Left cardiac atrium (tissue), 4 donors: ENCODE measurements at regions not wholly inside any gene's neighbourhood (a gene's known extent, or its start where the extent isn't known, plus 50 kb on each side); places are given as distances from the start of the nearest gene placed in this dataset.
A peak's percentile ranks its signal among the peaks of the same experiment; 100 is the strongest.
"Not testable (repeated sequence)": the region's sequence is repeated elsewhere in the genome, so short reads cannot be mapped to it uniquely, and the experiment has no call there.

Experiments used
- ATAC-seq, 2 donors: fragments of 200-7000 bp; cut with Tn5 transposase; one replicate each; pipeline ENCODE4 v1.9.1; 2020; ENCODE audit warnings: mild to moderate bottlenecking in 2 of 2, moderate library complexity in 2 of 2
- DNase-seq: peaks from one replicate; pipeline ENCODE4 v3.0.0-alpha.2; 2020
- intact Hi-C, 2 donors: fragments of 100-400 bp; cut with DNase I; formaldehyde crosslinking; loops; one replicate each; pipeline versions ENCODE4 v1.14.1 to v1.15.1; 2022 to 2023
- donor health status: DM: no; HTN: yes; CAD: no.
- donor health status: DM: no; HTN: yes; CAD: no; lungs with severe emphysema.
- donor health status: DM: yes; HTN: yes; CAD: no.
- donor health status: Dilated cardiomyopathy.

DNA sequence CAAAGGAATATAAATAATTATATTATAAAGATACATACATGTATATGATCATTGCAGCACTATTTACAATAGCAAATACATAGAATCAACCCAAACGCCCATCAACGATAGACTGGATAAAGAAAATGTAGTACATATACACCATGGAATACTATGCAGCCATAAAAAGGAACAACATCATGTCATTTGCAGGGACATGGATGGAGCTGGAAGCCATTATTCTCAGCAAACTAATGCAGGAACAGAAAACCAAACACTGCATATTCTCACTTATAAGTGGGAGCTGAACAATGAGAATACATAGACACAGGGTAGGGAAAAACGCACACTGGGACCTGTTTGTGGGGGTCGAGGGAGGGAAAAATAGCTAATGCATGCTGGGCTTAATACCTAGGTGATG, 120.9 kb upstream of the ZCCHC13 start:
- DNase-seq, ATAC-seq, intact Hi-C loops: not testable (repeated sequence)

DNA sequence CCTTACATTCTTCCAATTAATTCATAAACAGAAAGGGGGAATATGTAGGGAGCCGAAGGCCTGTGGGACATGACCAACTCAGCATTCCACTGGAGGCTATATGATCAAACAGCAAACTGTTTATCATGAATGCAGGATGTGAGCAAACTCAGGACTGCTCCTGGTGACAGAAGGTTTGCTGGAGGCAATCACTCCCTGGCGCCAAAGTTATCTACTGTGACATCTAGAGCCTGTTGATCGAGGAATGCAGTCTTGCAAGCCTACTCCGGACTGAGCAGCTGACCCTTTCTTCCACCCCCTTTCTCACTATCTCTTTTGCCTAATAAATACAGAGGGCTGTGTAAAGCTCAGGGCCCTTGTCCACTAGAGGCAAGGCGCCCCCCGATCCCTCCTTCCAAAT, 122.0 kb upstream of the ZCCHC13 start:
- ATAC-seq, DNase-seq, intact Hi-C loops: not testable (repeated sequence)

DNA sequence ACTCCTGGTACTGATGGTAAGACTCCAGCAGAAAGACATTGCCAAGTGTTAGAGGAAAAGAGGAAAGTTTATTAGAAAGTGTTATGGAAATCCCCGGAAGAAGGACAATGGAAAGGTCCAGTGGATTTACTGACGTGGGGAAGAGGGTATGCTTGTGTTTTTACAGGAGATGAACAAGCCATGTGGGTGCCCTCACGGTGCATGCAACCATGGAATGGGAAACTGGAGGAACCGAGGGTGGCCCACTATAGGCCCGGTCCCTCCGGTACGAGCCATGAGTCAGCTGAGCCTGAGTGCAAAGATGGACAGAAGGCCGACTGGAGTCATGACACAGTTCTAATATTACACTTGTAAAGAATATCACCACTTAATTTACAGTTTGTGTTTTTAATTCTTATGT, 123.3 kb upstream of the ZCCHC13 start:
- intact Hi-C loops: no loop called here
- no peak for ATAC-seq
- DNase-seq: no peak

GRCh38 chrX:74179990-74180389, 124.0 kb upstream of the ZCCHC13 start:
- DNase-seq (no peak), ATAC-seq (no peak)
- intact Hi-C loops: no loop called here

GRCh38 chrX:74179499-74179898, 124.5 kb upstream of the ZCCHC13 start:
- intact Hi-C loops: no loop called here
- DNase-seq: no peak
- ATAC-seq: no peak

- intact Hi-C loops: no loop called here
Measured at GRCh38 chrX:74179071-74179470, 124.9 kb upstream of the ZCCHC13 start.

DNA sequence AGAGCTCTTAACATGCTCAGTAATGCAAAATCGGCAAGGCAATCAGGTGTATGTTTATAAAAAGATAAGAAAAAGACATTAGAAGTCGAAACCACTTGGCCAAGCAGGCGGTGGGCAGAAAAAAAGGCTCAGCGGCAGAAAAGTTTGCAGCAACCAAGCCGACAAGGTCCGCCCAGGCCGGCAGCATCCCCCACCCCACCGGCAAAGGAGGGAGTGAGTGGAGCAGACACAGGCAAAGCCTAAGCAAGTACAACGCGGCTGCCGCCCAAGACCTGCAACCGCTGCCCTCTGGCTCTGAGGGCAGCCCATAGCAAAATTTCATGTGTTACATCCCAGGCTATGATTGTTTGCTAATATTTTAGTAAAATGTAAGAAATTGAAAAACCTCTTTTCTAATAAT, 125.4 kb upstream of the ZCCHC13 start:
- DNase-seq (no peak), ATAC-seq (peak in 1 of 2 donors; percentile 69)
- intact Hi-C loops: no loop called here

More at GRCh38 chrX:74179071-74179470, 124.9 kb upstream of the ZCCHC13 start:
- DNase-seq (no peak), ATAC-seq (peak in 1 of 2 donors; percentile 40)

- ATAC-seq (no peak), DNase-seq (no peak)
- intact Hi-C loops: no loop called here
Measured at GRCh38 chrX:74171465-74171864, 132.5 kb upstream of the ZCCHC13 start.

DNA sequence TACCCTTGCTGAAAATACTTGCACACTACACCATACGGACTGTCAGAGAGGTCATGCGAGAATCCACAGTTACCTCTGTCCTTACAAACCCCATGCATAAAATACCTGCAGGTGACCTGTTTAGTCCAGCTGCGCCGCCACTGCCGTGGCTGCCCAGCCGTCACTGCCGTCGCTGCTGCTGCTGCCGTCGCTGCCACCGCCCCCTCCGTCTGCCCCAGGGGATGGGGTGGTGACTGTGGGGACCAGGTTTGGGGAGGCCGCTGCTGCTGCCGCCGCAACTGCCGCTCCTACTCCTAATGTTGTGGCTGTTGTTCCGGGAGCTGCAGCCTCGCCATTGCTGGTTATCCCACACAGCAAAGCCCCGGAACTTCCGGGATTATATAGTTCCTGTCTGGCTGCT, 141.8 kb upstream of the ZCCHC13 start:
- DNase-seq: no peak
- ATAC-seq: no peak
- intact Hi-C loops: no loop called here

DNA sequence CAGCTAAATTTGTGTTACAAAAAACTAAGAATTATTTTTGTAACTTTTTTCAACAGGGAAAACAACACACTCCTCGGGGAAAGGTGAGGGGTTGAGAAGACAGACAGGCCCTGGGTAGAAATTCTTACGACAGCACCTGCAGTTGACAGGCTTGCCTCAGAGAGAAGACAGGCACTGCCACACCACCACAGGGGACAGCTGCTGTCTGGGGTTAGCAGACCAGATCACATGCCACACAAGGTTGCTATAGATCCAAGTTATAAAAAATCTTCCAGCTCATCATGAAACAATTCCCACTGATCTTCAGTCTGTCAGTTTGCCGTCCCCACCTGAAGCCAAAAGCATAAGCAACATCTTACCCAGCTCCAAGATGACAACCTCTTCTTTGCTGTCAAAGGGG, 143.2 kb upstream of the ZCCHC13 start:
- ATAC-seq (no peak), DNase-seq (no peak)
- intact Hi-C loops: no loop called here

DNA sequence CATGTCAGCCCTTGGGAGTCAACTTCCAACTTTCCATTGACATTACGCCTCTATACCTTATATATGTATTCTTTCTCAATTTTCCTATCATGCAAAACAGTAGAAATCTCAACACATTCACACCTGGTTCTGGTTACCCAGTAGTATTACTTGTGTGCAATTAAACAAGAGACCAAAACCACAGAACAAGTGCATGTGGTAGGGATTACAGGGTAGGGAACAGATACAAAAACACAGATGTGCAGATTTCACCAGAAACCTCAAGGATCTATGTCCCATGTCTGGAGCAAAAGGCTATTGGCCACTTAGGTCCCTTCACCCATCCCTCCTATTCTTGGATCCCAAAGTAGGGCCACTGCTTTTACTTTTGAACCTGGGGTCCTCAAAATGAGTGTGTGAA, 143.6 kb upstream of the ZCCHC13 start:
- ATAC-seq (no peak), DNase-seq (no peak)
- intact Hi-C loops: no loop called here

- ATAC-seq (no peak), DNase-seq (no peak)
- intact Hi-C loops: no loop called here
Measured at GRCh38 chrX:74147439-74147838, 156.5 kb upstream of the ZCCHC13 start.

GRCh38 chrX:74138943-74139342, 165.0 kb upstream of the ZCCHC13 start:
- DNase-seq (no peak), ATAC-seq (no peak)
- intact Hi-C loops: no loop called here

GRCh38 chrX:74133156-74133796, 170.7 kb upstream of the ZCCHC13 start:
- DNase-seq: no peak
- intact Hi-C loops: loop anchor here in 1 of 2 donors (5.0 kb wide), 2 partner anchors 116 to 276 kb away; no protein-coding TSS in a partner anchor
- peak; percentile 49 to 68 for ATAC-seq

DNA sequence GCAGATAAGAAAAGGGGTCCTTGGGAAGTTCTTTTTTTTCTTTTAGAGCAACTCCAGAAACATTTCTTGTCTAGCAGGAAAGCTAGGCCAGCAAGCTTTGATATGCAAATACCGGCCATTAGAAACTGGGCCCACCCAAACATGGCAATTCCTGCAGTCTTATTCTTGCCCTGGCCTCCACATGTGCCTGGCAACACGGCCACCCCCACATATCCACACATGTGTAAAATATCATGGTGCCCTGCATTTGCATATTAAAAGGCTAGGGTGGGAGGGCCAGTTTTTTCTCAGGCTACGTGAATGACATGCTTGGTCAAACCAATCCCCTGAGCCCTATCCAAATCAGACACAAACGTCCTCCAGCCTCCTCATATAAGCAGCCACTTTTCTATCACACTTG, 171.7 kb upstream of the ZCCHC13 start:
- ATAC-seq: no peak
- DNase-seq: no peak
- intact Hi-C loops: loop anchor here in 1 of 2 donors (5.0 kb wide), 2 partner anchors 115 to 275 kb away; no protein-coding TSS in a partner anchor

GRCh38 chrX:74119016-74119910, 184.7 kb upstream of the ZCCHC13 start:
- ATAC-seq (peak in 1 of 2 donors; percentile 70), DNase-seq (no peak)
- intact Hi-C loops: no loop called here

DNA sequence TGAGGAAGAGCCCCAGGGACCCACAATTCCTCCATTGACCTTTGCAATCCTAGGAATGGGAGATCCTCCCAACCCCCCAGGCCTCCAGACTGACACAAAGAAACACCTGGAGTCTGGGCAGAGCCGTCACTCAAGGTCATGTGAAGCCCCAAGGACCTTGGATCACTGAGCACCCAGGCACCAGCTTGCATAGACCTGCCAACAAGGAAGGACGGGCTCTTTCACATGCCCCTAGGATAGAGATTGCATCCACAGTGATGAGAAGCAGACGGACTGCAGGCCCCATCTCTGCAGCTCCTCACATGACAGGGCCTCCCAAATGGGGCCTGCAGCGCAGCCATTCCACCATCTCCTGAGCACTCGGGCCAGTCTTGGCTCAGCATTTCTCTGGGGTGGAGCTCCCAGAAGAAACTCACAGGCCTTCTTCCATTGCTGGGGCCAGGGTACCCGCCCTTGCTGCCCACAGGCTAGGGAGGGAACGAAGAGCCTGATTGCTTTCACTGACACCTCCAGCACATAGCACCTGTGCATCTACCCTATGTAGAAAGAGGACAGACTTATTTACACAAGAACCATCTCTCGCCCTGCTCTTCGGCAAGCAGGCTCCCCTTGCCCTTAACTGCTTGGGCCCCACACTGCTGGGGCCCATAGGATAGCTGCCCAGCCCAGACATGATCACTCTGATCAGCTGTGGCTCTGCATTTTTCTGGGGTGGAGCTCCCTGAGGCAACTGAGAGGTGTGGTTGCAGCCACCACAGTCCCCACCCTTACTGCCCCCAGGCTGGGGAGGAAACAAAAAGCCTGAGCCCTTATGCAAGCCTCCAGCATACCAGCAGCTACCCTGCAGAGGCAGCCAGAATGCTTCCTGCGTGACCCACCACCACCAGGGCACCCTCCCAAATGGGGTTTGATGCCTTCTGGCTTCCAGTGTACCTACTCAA, 185.7 kb upstream of the ZCCHC13 start:
- DNase-seq (no peak), ATAC-seq (no peak)
- intact Hi-C loops: no loop called here

DNA sequence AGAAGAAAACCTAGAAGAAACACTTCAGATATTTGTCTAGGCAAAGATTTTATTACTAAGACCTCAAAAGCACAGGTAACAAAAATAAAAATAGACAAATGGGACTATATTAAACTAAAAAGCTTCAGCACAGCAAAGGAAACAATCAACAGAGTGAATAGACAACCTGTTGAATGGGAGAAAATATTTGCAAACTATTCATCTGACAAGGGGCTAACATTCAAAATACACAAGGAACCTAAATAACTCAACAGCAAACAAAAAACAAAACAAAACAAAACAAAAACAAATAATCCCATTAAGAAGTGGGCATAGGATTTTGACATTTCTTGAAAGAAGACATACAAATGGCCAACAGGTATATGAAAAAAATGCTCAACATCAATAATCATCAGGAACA, 192.7 kb upstream of the ZCCHC13 start:
- DNase-seq: no peak
- ATAC-seq: no peak
- intact Hi-C loops: no loop called here

DNA sequence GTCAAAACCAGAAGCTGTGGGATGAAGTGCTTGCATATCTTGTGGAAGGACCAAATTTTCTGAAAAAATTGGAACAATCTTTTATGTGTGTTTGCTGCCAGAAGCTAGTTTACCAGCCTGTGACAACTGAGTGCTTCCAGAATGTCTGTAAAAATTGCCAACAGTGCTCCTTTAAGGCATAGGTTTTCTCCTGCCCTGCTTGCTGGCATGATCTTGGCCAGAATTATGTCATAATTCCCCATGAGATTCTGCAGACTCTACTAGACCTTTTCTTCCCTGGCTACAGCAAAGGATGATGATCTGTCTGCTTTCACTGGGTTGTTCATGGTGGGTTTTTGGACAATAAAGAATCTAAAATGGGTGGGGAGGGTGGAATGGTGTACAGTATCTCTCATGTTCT, 196.3 kb upstream of the ZCCHC13 start:
- ATAC-seq (no peak), DNase-seq (no peak)
- intact Hi-C loops: no loop called here
